B cell (primary cell): ENCODE measurements at regions not wholly inside any gene's neighbourhood (a gene's known extent, or its start where the extent isn't known, plus 50 kb on each side); places are given as distances from the start of the nearest gene placed in this dataset.
"Not testable (repeated sequence)": the region's sequence is repeated elsewhere in the genome, so short reads cannot be mapped to it uniquely, and the experiment has no call there.

Experiments used
- ATAC-seq: fragments of 200-7000 bp; cut with Tn5 transposase; one replicate; pipeline ENCODE4 v1.10.0; 2021; ENCODE audit warnings: low read depth, mild to moderate bottlenecking, moderate number of reproducible peaks, moderate library complexity
- CTCF ChIA-PET: fragments of 350-600 bp; sonication (Branson Sonifier 250); formaldehyde crosslinking; loops from one replicate; lab custom pipeline; 2021; ENCODE audit warnings: antibody characterized with exemption, inconsistent platforms; lab: Charles Lee
- POLR2A ChIA-PET: fragments of 350-600 bp; sonication (Branson Sonifier 250); formaldehyde crosslinking; loops from one replicate; lab custom pipeline; 2021; ENCODE audit warnings: antibody characterized with exemption; lab: Charles Lee
- DNase-seq: peaks from one replicate; pipeline ENCODE4 v3.0.0; 2013
- H2AFZ ChIP-seq: 2 replicates; pipeline ENCODE4 v1.6.1; 2012; ENCODE audit warnings: mild to moderate bottlenecking, low read depth, low read length; ENCODE audit not compliant: insufficient read depth, poor library complexity, severe bottlenecking
- H3K27ac ChIP-seq, 2 donors: 1 replicate in 1 of 2; 2 replicates in 1 of 2; pipeline ENCODE4 v1.5.1; 2012 to 2013; ENCODE audit warnings: low read length in 2 of 2, mild to moderate bottlenecking in 2 of 2, moderate library complexity in 1 of 2
- H3K27me3 ChIP-seq, 4 experiments: fragments of 200-600 bp in 1 of 4; sonication (generic) in 1 of 4; replicated peaks in 1 of 4; 1 replicate in 2 of 4; 2 replicates in 2 of 4; pipeline versions ENCODE4 v1.6.1 to v1.7.0; 2013 to 2016; ENCODE audit warnings: low read length in 3 of 4, mild to moderate bottlenecking in 2 of 4, mixed read lengths in 1 of 4, moderate library complexity in 1 of 4; ENCODE audit not compliant: insufficient read depth in 4 of 4, control insufficient read depth in 3 of 4; ENCODE audit errors: control extremely low read depth in 1 of 4
- H3K36me3 ChIP-seq, 2 experiments: replicated peaks in 1 of 2; 1 replicate in 1 of 2; 2 replicates in 1 of 2; pipeline versions ENCODE4 v1.6.1 to v1.7.1; 2013; ENCODE audit warnings: low read length in 1 of 2; ENCODE audit not compliant: insufficient read depth in 2 of 2, control insufficient read depth in 1 of 2; ENCODE audit errors: control extremely low read depth in 1 of 2, extremely low read depth in 1 of 2
- H3K4me1 ChIP-seq, 2 donors: fragments of 200-600 bp in 1 of 2; sonication (generic) in 1 of 2; 1 replicate in 1 of 2; 2 replicates in 1 of 2; pipeline versions ENCODE4 v1.5.1 to v1.6.1; 2013 to 2017; ENCODE audit warnings: low read length in 2 of 2; ENCODE audit not compliant: control insufficient read depth in 2 of 2, insufficient read depth in 2 of 2
- H3K4me2 ChIP-seq: replicated peaks from 2 replicates; pipeline ENCODE3; 2012; ENCODE audit warnings: mild to moderate bottlenecking, low read depth, low read length; ENCODE audit not compliant: poor library complexity, severe bottlenecking
- H3K4me3 ChIP-seq, 5 experiments: fragments of 200-600 bp in 1 of 5; sonication (generic) in 1 of 5; 1 replicate in 3 of 5; 2 replicates in 2 of 5; pipeline versions ENCODE4 v1.5.1 to v1.7.0; 2011 to 2016; ENCODE audit warnings: low read length in 4 of 5, mild to moderate bottlenecking in 4 of 5, low read depth in 2 of 5, control low read depth in 1 of 5, moderate library complexity in 1 of 5; ENCODE audit not compliant: insufficient read depth in 1 of 5; ENCODE audit errors: control extremely low read depth in 1 of 5, extremely low read depth in 1 of 5
- H3K79me2 ChIP-seq: fragments of 200-600 bp; sonication (generic); one replicate; pipeline ENCODE4 v1.6.0; 2016; ENCODE audit warnings: low read length; ENCODE audit not compliant: control insufficient read depth, insufficient read depth
- H3K9ac ChIP-seq: fragments of 200-600 bp; sonication (generic); 2 replicates; pipeline ENCODE4 v1.6.1; 2017; ENCODE audit warnings: mild to moderate bottlenecking, low read length, moderate library complexity
- H3K9me3 ChIP-seq, 3 donors: one replicate each; pipeline versions ENCODE4 v1.6.1 to v1.7.1; 2013; ENCODE audit warnings: low read length in 2 of 3; ENCODE audit not compliant: control insufficient read depth in 2 of 3, insufficient read depth in 1 of 3; ENCODE audit errors: control extremely low read depth in 1 of 3
- H4K20me1 ChIP-seq: 2 replicates; pipeline ENCODE4 v1.6.0; 2012; ENCODE audit warnings: mild to moderate bottlenecking, low read length; ENCODE audit not compliant: insufficient read depth, control insufficient read depth, poor library complexity, severe bottlenecking
- H3K27ac Mint-ChIP-seq: one replicate; pipeline ENCODE4 v1.8.0; 2021; ENCODE audit warnings: mixed read lengths
- H3K27me3 Mint-ChIP-seq: one replicate; pipeline ENCODE4 v1.8.0; 2021; ENCODE audit warnings: mixed read lengths
- H3K4me1 Mint-ChIP-seq: one replicate; pipeline ENCODE4 v1.8.0; 2021; ENCODE audit warnings: mixed read lengths
- H3K4me3 Mint-ChIP-seq: one replicate; pipeline ENCODE4 v1.8.0; 2021; ENCODE audit warnings: mixed read lengths
- H3K9me3 Mint-ChIP-seq: one replicate; pipeline ENCODE4 v1.8.0; 2022; ENCODE audit warnings: mixed read lengths; ENCODE audit not compliant: insufficient read depth
- EZH2 ChIP-seq: IDR thresholded peaks from 2 replicates; pipeline ENCODE4 v1.6.1; 2012; ENCODE audit warnings: borderline replicate concordance, low read depth, mild to moderate bottlenecking, moderate library complexity, low read length; ENCODE audit not compliant: insufficient read depth, poor library complexity, severe bottlenecking
- WGBS: methylation state at CpG from one replicate; pipeline ENCODE4 v1.1.5; 2013; ENCODE audit warnings: missing lambda C conversion rate; ENCODE audit not compliant: insufficient coverage; 5-methylcytosine and 5-hydroxymethylcytosine counted together
- intact Hi-C: fragments of 100-400 bp; cut with micrococcal nuclease; formaldehyde crosslinking; loops from one replicate; pipeline ENCODE4 v1.10.0; 2022
- TF ChIP-seq, protein P1 (sequence below): fragments of 200-600 bp; IDR thresholded peaks from one replicate; pipeline ENCODE4 v1.8.0; 2022; ENCODE audit warnings: antibody characterized with exemption, mild to moderate bottlenecking

DNA sequence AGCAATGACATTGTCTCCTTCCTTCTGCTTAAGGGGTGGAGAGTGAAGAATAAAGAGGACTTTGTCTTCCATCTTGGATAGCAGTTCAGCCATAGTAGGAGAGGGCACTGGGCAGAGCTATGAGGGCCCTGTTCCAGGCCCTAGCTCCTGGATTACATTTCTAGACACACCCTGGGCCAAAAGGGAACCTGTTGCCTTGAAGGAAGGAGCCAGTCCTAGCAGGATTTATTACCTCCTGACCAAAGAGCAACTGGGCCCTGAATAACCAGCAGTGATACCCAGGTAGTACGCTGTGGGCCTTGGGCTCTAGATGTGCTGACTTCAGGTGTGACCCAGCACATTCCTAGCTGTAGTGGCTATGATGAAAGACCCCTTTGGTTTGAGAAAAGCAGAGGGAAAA, 95.8 kb downstream of the RMI1 start:
- peaks cover 20% of the 10 kb centered on the region for H3K27me3 Mint-ChIP-seq
- Histone ChIP-seq H3K4me3 (no peak overlapping the region), H3K9ac (no peak overlapping the region), H3K4me1 (no peaks in the 10 kb centered on the region), H3K9me3 (no peaks in the 10 kb centered on the region), H3K79me2 (no peaks in the 10 kb centered on the region), H3K4me2 (no peak overlapping the region), H2AFZ (no peak overlapping the region), H3K27ac (no peak overlapping the region), H4K20me1 (no peaks in the 10 kb centered on the region), H3K27me3 (no peaks in the 10 kb centered on the region), H3K36me3 (no peaks in the 10 kb centered on the region)
- peaks cover 3% of the 10 kb centered on the region for H3K9me3 Mint-ChIP-seq
- WGBS = 100% methylated on average over 1 of the region's 1 CpG
- TF ChIP-seq, protein P1, sequence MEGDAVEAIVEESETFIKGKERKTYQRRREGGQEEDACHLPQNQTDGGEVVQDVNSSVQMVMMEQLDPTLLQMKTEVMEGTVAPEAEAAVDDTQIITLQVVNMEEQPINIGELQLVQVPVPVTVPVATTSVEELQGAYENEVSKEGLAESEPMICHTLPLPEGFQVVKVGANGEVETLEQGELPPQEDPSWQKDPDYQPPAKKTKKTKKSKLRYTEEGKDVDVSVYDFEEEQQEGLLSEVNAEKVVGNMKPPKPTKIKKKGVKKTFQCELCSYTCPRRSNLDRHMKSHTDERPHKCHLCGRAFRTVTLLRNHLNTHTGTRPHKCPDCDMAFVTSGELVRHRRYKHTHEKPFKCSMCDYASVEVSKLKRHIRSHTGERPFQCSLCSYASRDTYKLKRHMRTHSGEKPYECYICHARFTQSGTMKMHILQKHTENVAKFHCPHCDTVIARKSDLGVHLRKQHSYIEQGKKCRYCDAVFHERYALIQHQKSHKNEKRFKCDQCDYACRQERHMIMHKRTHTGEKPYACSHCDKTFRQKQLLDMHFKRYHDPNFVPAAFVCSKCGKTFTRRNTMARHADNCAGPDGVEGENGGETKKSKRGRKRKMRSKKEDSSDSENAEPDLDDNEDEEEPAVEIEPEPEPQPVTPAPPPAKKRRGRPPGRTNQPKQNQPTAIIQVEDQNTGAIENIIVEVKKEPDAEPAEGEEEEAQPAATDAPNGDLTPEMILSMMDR = no peak
- no peak for TF ChIP-seq EZH2
- ATAC-seq (no peak), DNase-seq (no peak)
- CTCF ChIA-PET = no interaction called here
- POLR2A ChIA-PET = no interaction called here
- H3K4me3 Mint-ChIP-seq = no peak overlapping the region
- H3K27ac Mint-ChIP-seq = no peak overlapping the region
- no peaks in the 10 kb centered on the region for H3K4me1 Mint-ChIP-seq
- intact Hi-C loops = no loop called here

GRCh38 chr9:84077816-84078215, 97.2 kb downstream of the RMI1 start:
- DNase-seq, H3K27ac Mint-ChIP-seq, H3K27me3 ChIP-seq, H3K9me3 ChIP-seq, H3K4me3 ChIP-seq, intact Hi-C loops, H3K36me3 ChIP-seq, H3K4me3 Mint-ChIP-seq, H3K4me1 ChIP-seq, H4K20me1 ChIP-seq, H3K4me1 Mint-ChIP-seq, H3K9me3 Mint-ChIP-seq, H3K79me2 ChIP-seq, H3K27ac ChIP-seq, ATAC-seq, H3K9ac ChIP-seq, CTCF ChIA-PET, H2AFZ ChIP-seq, POLR2A ChIA-PET, H3K4me2 ChIP-seq: not testable (repeated sequence)
- peaks cover 20% of the 10 kb centered on the region for H3K27me3 Mint-ChIP-seq
- WGBS = no CpG with 5 or more reads among the region's 1 CpG
